ENCODE measurements at regions not wholly inside any gene's neighbourhood (a gene's known extent, or its start where the extent isn't known, plus 50 kb on each side); places are given as distances from the start of the nearest gene placed in this dataset.

GRCh38 chr2:224202281-224202865 lies 163.3 kb upstream of the SERPINE2 start:
- no peak overlapping the region for H3K4me3 Mint-ChIP-seq (ENCODE audit: unreplicated experiment)
- TF ChIP-seq, protein P1, sequence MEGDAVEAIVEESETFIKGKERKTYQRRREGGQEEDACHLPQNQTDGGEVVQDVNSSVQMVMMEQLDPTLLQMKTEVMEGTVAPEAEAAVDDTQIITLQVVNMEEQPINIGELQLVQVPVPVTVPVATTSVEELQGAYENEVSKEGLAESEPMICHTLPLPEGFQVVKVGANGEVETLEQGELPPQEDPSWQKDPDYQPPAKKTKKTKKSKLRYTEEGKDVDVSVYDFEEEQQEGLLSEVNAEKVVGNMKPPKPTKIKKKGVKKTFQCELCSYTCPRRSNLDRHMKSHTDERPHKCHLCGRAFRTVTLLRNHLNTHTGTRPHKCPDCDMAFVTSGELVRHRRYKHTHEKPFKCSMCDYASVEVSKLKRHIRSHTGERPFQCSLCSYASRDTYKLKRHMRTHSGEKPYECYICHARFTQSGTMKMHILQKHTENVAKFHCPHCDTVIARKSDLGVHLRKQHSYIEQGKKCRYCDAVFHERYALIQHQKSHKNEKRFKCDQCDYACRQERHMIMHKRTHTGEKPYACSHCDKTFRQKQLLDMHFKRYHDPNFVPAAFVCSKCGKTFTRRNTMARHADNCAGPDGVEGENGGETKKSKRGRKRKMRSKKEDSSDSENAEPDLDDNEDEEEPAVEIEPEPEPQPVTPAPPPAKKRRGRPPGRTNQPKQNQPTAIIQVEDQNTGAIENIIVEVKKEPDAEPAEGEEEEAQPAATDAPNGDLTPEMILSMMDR (IDR thresholded peaks at IDR 0.05; ENCODE audit: insufficient read depth, low read depth, low read length): no peak
- TF ChIP-seq EZH2 (IDR thresholded peaks at IDR 0.05; ENCODE audit: insufficient read depth, low read length): no peak
- no peaks in the 10 kb centered on the region for H3K4me1 Mint-ChIP-seq (ENCODE audit: low read depth, unreplicated experiment)
- no peaks in the 10 kb centered on the region for H3K4me1 ChIP-seq (ENCODE audit: insufficient read depth, low read length)
- H2AFZ ChIP-seq (ENCODE audit: low read depth, low read length): no peak overlapping the region
- DNase-seq (ENCODE audit: low read depth) (no peak), FAIRE-seq (no peak)
- H3K36me3 Mint-ChIP-seq (ENCODE audit: low read depth, unreplicated experiment): no peaks in the 10 kb centered on the region
- no peak overlapping the region for H3K4me3 ChIP-seq (ENCODE audit: insufficient read depth, low read depth, low read length)
- H3K9ac ChIP-seq (ENCODE audit: low read length): no peak overlapping the region
- no peaks in the 10 kb centered on the region for H3K9me3 Mint-ChIP-seq (ENCODE audit: unreplicated experiment)
- H4K20me1 ChIP-seq (ENCODE audit: insufficient read depth, low read length): no peaks in the 10 kb centered on the region
- H3K79me2 ChIP-seq (ENCODE audit: insufficient read depth, low read length): no peaks in the 10 kb centered on the region
- no peaks in the 10 kb centered on the region for H3K9me3 ChIP-seq (ENCODE audit: insufficient read depth, low read depth, low read length)
- H3K4me2 ChIP-seq (ENCODE audit: low read length): no peak overlapping the region
- no peak overlapping the region for H3K27ac ChIP-seq (ENCODE audit: low read depth, low read length)
- H3K27me3 Mint-ChIP-seq (ENCODE audit: low read depth, unreplicated experiment): peaks cover 2% of the 10 kb centered on the region
- H3K27ac Mint-ChIP-seq (ENCODE audit: unreplicated experiment): no peak overlapping the region
- H3K27me3 ChIP-seq (ENCODE audit: insufficient read depth, low read length): no peaks in the 10 kb centered on the region
- no peaks in the 10 kb centered on the region for H3K36me3 ChIP-seq (ENCODE audit: insufficient read depth, low read length)

- Mint-ChIP-seq H3K27ac (ENCODE audit: unreplicated experiment) (no peak overlapping the region), H3K36me3 (ENCODE audit: low read depth, unreplicated experiment) (no peaks in the 10 kb centered on the region), H3K9me3 (ENCODE audit: unreplicated experiment) (peaks cover 5% of the 10 kb centered on the region), H3K4me1 (ENCODE audit: low read depth, unreplicated experiment) (no peaks in the 10 kb centered on the region), H3K4me3 (ENCODE audit: unreplicated experiment) (no peak overlapping the region), H3K27me3 (ENCODE audit: low read depth, unreplicated experiment) (no peaks in the 10 kb centered on the region)
- H3K4me1 ChIP-seq (ENCODE audit: insufficient read depth, low read length): no peaks in the 10 kb centered on the region
- no peak overlapping the region for H3K4me2 ChIP-seq (ENCODE audit: low read length)
- H3K27me3 ChIP-seq (ENCODE audit: insufficient read depth, low read length): no peaks in the 10 kb centered on the region
- H3K79me2 ChIP-seq (ENCODE audit: insufficient read depth, low read length): no peaks in the 10 kb centered on the region
- DNase-seq (ENCODE audit: low read depth) (no peak), FAIRE-seq (no peak)
- H3K4me3 ChIP-seq (ENCODE audit: insufficient read depth, low read depth, low read length): no peak overlapping the region
- no peak for TF ChIP-seq EZH2 (IDR thresholded peaks at IDR 0.05; ENCODE audit: insufficient read depth, low read length)
- TF ChIP-seq, protein P1 (IDR thresholded peaks at IDR 0.05; ENCODE audit: insufficient read depth, low read depth, low read length): no peak
- H2AFZ ChIP-seq (ENCODE audit: low read depth, low read length): no peak overlapping the region
- no peaks in the 10 kb centered on the region for H3K9me3 ChIP-seq (ENCODE audit: insufficient read depth, low read depth, low read length)
- no peak overlapping the region for H3K9ac ChIP-seq (ENCODE audit: low read length)
- H3K36me3 ChIP-seq (ENCODE audit: insufficient read depth, low read length): no peaks in the 10 kb centered on the region
- no peak overlapping the region for H3K27ac ChIP-seq (ENCODE audit: low read depth, low read length)
- H4K20me1 ChIP-seq (ENCODE audit: insufficient read depth, low read length): no peaks in the 10 kb centered on the region
These were observed 159.3 kb upstream of the SERPINE2 start for GRCh38 chr2:224198436-224198835.

DNA sequence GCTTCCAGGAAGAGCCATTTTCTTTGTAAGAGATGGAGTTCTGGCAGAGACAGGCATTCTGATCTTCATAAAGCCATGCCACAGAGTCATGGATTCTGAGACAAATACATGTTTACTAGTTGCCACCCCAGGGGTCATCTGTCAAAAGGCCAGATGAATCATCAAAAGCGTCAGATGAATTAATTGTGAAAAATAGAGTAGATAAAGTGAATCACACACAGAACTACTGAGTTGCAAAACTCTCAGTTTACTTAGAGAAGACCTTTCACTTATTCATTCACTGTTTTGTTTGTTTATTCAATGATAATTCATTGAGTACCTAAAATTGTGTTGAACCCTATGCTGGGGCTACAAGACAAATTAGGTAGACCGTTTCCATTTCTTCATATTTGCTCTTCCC lies 157.7 kb upstream of the SERPINE2 start:
- Histone ChIP-seq H3K9me3 (ENCODE audit: insufficient read depth, low read depth, low read length) (no peaks in the 10 kb centered on the region), H3K27ac (ENCODE audit: low read depth, low read length) (no peak overlapping the region), H3K4me3 (ENCODE audit: insufficient read depth, low read depth, low read length) (no peak overlapping the region), H2AFZ (ENCODE audit: low read depth, low read length) (no peak overlapping the region), H3K4me2 (ENCODE audit: low read length) (no peak overlapping the region), H3K79me2 (ENCODE audit: insufficient read depth, low read length) (no peaks in the 10 kb centered on the region), H3K4me1 (ENCODE audit: insufficient read depth, low read length) (no peaks in the 10 kb centered on the region), H3K36me3 (ENCODE audit: insufficient read depth, low read length) (no peaks in the 10 kb centered on the region), H3K9ac (ENCODE audit: low read length) (no peak overlapping the region), H4K20me1 (ENCODE audit: insufficient read depth, low read length) (no peaks in the 10 kb centered on the region), H3K27me3 (ENCODE audit: insufficient read depth, low read length) (no peaks in the 10 kb centered on the region)
- no peak for DNase-seq (ENCODE audit: low read depth)
- no peak for FAIRE-seq
- Mint-ChIP-seq H3K27me3 (ENCODE audit: low read depth, unreplicated experiment) (no peaks in the 10 kb centered on the region), H3K36me3 (ENCODE audit: low read depth, unreplicated experiment) (no peaks in the 10 kb centered on the region), H3K9me3 (ENCODE audit: unreplicated experiment) (peaks cover 8% of the 10 kb centered on the region), H3K4me1 (ENCODE audit: low read depth, unreplicated experiment) (no peaks in the 10 kb centered on the region), H3K27ac (ENCODE audit: unreplicated experiment) (no peak overlapping the region), H3K4me3 (ENCODE audit: unreplicated experiment) (no peak overlapping the region)
- TF ChIP-seq, protein P1 (IDR thresholded peaks at IDR 0.05; ENCODE audit: insufficient read depth, low read depth, low read length): no peak
- TF ChIP-seq EZH2 (IDR thresholded peaks at IDR 0.05; ENCODE audit: insufficient read depth, low read length): no peak

Measured in astrocyte (in vitro differentiated cells and primary cell).